Epithelial cell of esophagus (primary cell): ENCODE measurements at regions not wholly inside any gene's neighbourhood (a gene's known extent, or its start where the extent isn't known, plus 50 kb on each side); places are given as distances from the start of the nearest gene placed in this dataset.

Experiments
- DNase-seq: peaks from one replicate; pipeline ENCODE4 v3.0.0; 2010; ENCODE audit warnings: low read depth
- H3K4me3 ChIP-seq: 2 replicates; pipeline ENCODE4 v1.5.1; 2011; ENCODE audit warnings: mild to moderate bottlenecking, low read length, control low read depth
- CTCF ChIP-seq: IDR thresholded peaks from 2 replicates; pipeline ENCODE4 v1.5.1; 2011; ENCODE audit warnings: low read depth, mild to moderate bottlenecking, low read length, control low read depth, inconsistent platforms; ENCODE audit not compliant: insufficient read depth; ENCODE audit errors: missing control alignments

GRCh38 chr7:17669204-17669603, 271.1 kb downstream of the SNX13 start:
- no peak for DNase-seq
- no peak overlapping the region for H3K4me3 ChIP-seq
- no peak for TF ChIP-seq CTCF

DNA sequence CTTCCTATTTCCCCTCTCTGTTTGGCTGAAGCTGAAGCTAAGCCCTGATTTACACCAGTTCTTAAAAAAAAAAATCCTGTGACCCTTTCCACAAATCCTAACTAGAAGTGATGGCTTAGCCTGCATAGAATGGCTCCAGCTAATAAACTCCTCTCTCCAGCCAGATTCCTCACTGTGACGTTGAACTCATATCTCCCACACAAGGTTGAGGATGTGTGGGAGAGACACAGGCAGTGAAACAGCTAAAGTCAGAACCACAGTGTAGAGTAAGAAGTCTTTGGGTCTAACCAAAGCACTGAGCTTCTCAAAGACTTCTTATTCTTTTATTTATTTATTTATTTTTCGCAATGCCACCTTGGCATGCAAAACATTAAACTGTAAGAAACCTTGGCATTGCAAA, 268.3 kb downstream of the SNX13 start:
- no peak for TF ChIP-seq CTCF
- DNase-seq = no peak
- H3K4me3 ChIP-seq = no peak overlapping the region

GRCh38 chr7:17672783-17673182, 267.5 kb downstream of the SNX13 start:
- TF ChIP-seq CTCF = no peak
- no peak overlapping the region for H3K4me3 ChIP-seq
- peak; percentile 76 for DNase-seq

- peak; percentile 92 for DNase-seq
- TF ChIP-seq CTCF = no peak
Measured at GRCh38 chr7:17674166-17674942, 265.9 kb downstream of the SNX13 start.

GRCh38 chr7:17674943-17675608, 265.2 kb downstream of the SNX13 start:
- TF ChIP-seq CTCF = no peak
- no peak overlapping the region for H3K4me3 ChIP-seq
- DNase-seq = no peak

More at GRCh38 chr7:17674166-17674942, 265.9 kb downstream of the SNX13 start:
- no peak overlapping the region for H3K4me3 ChIP-seq

- no peak overlapping the region for H3K4me3 ChIP-seq
- no peak for TF ChIP-seq CTCF
- peak; percentile 46 for DNase-seq
Measured at GRCh38 chr7:17677408-17677807, 262.9 kb downstream of the SNX13 start.
